ENCODE measurements at regions not wholly inside any gene's neighbourhood (a gene's known extent, or its start where the extent isn't known, plus 50 kb on each side); places are given as distances from the start of the nearest gene placed in this dataset.

DNA sequence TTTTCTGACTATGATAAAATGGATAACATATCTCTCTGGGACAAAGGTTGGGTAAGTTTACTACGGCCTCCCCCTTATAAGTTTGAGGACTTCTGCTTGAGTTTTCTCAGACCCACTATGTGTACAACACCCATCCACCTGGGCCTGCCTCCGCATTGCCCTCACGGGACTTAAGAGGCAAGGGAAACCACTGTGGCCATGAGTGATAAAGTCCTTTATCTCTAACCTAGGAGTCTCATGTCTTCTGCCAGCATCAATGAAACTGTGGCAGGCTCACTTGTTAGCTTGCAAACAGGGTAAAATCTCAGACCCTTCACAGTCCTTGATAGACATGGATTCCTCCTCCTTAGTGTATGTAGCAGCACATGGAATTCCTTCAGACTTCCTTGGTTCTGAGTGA is 173.4 kb upstream of the MYLIP start:
- no peaks in the 10 kb centered on the region for H3K36me3 ChIP-seq (ENCODE audit: control insufficient read depth, insufficient read depth, low read length)
- peaks cover 16% of the 10 kb centered on the region for H3K4me1 ChIP-seq (ENCODE audit: control insufficient read depth, insufficient read depth, low read length)
- H3K9ac ChIP-seq (ENCODE audit: low read length) = no peak overlapping the region
- no peak overlapping the region for H3K27ac ChIP-seq (ENCODE audit: low read depth, low read length)
- no peak overlapping the region for H3K4me3 ChIP-seq (ENCODE audit: low read depth, low read length)
- no peaks in the 10 kb centered on the region for H3K27me3 ChIP-seq (ENCODE audit: control insufficient read depth, insufficient read depth, low read length)
- peaks cover 6% of the 10 kb centered on the region for H3K9me3 ChIP-seq (ENCODE audit: control insufficient read depth, insufficient read depth, low read depth, low read length)

DNA sequence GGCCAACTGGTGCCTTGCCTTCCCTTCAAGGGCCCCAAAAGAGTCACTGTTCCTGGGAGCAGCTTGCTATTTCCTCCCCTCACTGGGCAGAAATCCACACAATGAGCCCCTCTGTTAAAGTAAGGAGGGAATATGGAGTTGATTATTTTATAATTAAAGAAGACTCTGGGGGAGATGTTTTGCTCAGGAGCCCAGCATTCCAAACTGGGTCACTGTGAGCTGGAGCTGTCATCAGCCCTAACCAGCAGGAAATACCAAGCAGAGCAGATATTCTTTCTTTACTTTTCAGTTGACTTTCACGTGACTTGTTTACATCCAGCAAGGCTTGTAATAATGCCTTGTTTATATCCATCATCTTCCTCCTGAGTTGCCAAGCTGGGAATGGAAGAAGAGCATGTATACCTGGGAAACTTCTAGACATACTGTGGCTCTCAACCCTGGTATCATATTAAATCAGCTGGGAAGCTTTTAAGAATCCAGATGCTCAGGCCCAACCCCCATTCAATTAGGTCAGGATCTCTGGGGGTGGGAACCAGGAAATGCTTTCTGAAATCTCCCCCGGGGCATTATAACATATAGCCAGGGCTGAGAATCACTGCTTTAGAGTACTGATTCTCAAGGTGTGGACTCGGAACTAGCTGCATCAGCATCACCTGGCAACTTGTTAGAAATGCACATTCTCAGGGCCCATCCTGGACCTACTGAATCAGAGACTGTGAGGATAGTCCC is 175.6 kb upstream of the MYLIP start:
- Histone ChIP-seq H3K9ac (ENCODE audit: low read length) (no peak overlapping the region), H3K27ac (ENCODE audit: low read depth, low read length) (no peak overlapping the region), H3K9me3 (ENCODE audit: control insufficient read depth, insufficient read depth, low read depth, low read length) (no peaks in the 10 kb centered on the region), H3K36me3 (ENCODE audit: control insufficient read depth, insufficient read depth, low read length) (no peaks in the 10 kb centered on the region), H3K4me3 (ENCODE audit: low read depth, low read length) (no peak overlapping the region), H3K27me3 (ENCODE audit: control insufficient read depth, insufficient read depth, low read length) (no peaks in the 10 kb centered on the region), H3K4me1 (ENCODE audit: control insufficient read depth, insufficient read depth, low read length) (peaks cover 29% of the 10 kb centered on the region)

DNA sequence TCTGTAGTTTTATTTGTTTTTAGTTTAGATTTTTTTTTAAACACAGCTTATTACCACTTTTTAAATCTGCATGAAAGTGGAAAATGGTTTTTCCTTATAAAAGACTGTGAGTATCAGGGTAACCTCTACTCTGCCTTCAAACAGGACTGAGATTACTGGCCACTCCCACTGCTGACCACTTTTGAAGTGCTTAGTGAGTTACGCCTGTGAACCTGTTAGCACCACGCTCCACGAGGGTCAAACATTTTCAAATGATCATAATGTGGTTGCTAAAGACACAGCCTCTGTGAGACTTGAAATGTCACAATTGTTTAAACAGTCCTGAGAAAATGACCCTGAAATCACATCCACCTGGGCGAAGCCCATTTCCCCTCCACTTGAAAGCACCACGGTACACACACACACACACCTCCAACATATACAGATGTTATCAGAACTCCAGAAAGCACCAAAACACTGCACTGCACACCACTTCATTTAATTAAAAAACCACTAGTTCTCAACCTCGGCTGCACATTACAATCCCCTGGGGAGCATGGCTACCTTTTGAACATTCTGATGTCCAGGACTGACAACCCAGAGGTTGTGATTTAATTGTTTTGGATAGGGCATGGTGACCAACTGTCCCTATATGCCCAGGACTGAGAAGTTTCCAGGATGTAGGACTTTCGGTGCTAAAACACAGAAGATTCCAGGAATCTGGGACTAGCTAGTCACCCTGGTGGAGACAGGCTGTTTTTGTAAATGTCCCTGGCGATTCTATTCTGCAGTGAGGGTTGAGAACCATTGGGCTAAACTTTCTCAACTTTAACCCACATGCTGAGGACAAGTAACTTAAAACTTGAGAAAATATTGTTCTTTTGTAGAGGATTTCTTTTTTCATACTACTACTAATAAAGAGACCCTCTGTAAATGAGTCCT is 176.4 kb upstream of the MYLIP start:
- Histone ChIP-seq H3K27ac (ENCODE audit: low read depth, low read length) (no peak overlapping the region), H3K4me1 (ENCODE audit: control insufficient read depth, insufficient read depth, low read length) (peaks cover 29% of the 10 kb centered on the region), H3K36me3 (ENCODE audit: control insufficient read depth, insufficient read depth, low read length) (no peaks in the 10 kb centered on the region), H3K27me3 (ENCODE audit: control insufficient read depth, insufficient read depth, low read length) (no peaks in the 10 kb centered on the region), H3K9ac (ENCODE audit: low read length) (no peak overlapping the region), H3K4me3 (ENCODE audit: low read depth, low read length) (no peak overlapping the region), H3K9me3 (ENCODE audit: control insufficient read depth, insufficient read depth, low read depth, low read length) (no peaks in the 10 kb centered on the region)

DNA sequence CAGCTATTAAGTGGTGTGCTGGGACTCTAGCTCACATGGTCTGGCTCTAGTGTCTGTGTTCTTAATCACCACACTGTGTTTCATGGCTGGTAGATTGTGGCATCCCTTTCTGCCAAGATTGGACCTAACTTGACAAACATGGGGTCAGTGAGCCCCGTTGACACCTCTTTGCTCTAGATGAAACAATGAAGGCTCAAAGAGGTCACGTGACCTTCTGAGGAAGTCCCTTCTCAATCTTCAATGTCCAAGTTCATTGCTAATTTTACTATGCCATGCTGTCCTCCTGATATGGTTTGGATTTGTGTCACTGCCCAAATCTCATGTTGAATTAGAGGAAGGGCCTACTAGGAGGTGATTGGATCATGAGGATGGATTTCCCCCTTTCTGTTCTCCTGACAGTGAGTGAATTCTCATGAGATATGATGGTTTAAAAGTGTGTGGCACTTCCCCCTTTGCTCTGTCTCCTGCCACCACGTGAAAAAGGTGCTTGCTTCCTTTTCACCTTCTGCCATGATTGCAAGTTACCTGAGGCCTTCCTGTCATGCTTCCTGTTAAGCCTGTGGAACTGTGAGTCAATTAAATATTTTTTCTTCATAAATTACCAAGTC is 177.8 kb upstream of the MYLIP start:
- no peaks in the 10 kb centered on the region for H3K9me3 ChIP-seq (ENCODE audit: control insufficient read depth, insufficient read depth, low read depth, low read length)
- H3K27me3 ChIP-seq (ENCODE audit: control insufficient read depth, insufficient read depth, low read length) = no peaks in the 10 kb centered on the region
- H3K27ac ChIP-seq (ENCODE audit: low read depth, low read length) = no peak overlapping the region
- H3K4me1 ChIP-seq (ENCODE audit: control insufficient read depth, insufficient read depth, low read length) = peaks cover 29% of the 10 kb centered on the region
- no peak overlapping the region for H3K9ac ChIP-seq (ENCODE audit: low read length)
- no peaks in the 10 kb centered on the region for H3K36me3 ChIP-seq (ENCODE audit: control insufficient read depth, insufficient read depth, low read length)
- H3K4me3 ChIP-seq (ENCODE audit: low read depth, low read length) = no peak overlapping the region

DNA sequence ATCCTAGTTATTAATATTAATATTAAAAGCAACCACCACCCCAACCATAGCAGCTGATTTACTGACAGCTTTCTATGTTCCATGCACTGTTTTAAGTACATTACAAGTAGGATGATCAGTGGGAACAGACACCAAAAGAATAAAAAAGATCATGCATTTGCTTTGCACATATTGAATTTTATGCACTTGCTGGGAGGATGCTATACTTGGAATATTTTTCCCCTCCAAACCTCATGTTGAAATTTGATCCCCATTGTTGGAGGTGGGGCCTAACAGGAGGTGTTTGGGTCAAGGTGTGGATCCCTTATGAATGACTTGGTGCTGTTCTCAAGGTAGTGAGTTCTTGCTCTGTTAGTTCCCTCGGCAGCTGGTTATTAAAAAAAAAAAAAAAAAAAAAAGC is 178.9 kb upstream of the MYLIP start:
- H3K27ac ChIP-seq (ENCODE audit: low read depth, low read length) = no peak overlapping the region
- H3K27me3 ChIP-seq (ENCODE audit: control insufficient read depth, insufficient read depth, low read length) = no peaks in the 10 kb centered on the region
- no peak overlapping the region for H3K4me3 ChIP-seq (ENCODE audit: low read depth, low read length)
- no peaks in the 10 kb centered on the region for H3K36me3 ChIP-seq (ENCODE audit: control insufficient read depth, insufficient read depth, low read length)
- peaks cover 29% of the 10 kb centered on the region for H3K4me1 ChIP-seq (ENCODE audit: control insufficient read depth, insufficient read depth, low read length)
- H3K9ac ChIP-seq (ENCODE audit: low read length) = no peak overlapping the region
- no peaks in the 10 kb centered on the region for H3K9me3 ChIP-seq (ENCODE audit: control insufficient read depth, insufficient read depth, low read depth, low read length)

DNA sequence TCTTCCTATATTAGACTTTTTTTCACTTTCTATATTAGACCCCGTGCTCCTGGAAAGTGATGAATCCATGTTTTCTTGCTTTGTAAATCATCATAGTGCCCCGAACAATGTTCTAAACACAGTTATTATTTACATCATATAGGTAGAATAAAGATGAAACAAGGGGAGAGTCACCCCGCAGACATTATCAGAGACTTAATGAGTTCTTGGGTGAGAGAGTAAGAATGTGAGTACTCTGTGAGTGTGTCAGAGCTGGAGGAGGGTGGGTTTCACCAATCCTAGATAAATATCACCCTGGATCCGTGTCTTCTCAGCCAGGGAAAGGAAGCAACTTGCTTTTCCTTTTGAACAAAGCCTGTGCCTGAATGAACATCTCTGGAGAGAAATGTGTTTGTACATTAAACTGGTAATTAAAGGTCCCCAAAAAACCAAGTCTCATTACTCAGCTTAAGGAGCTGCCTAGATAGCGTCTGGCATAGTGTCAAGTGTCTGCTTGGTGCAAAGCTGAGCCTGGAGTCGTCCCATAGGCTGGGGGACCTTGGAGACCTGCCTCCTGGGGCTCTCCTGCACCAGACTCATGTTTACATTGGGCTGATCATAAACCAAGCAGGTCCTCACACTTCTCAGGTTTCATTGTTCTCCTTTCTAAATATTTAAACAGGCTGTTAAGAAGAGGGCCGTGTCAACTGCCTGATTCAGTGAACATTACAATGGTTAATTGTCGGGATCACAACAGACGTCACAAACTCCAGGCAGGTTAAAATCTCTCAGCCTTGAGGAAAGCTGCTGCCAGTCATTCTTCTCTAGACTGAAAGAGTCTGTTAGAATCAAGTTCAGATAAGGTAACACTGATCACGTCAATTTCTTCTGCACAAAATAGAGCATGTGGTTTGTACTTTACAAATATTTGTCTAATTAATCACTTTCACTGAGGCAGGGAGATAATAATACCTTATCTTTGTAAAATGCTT is 179.7 kb upstream of the MYLIP start:
- H3K4me1 ChIP-seq (ENCODE audit: control insufficient read depth, insufficient read depth, low read length) = peaks cover 29% of the 10 kb centered on the region

DNA sequence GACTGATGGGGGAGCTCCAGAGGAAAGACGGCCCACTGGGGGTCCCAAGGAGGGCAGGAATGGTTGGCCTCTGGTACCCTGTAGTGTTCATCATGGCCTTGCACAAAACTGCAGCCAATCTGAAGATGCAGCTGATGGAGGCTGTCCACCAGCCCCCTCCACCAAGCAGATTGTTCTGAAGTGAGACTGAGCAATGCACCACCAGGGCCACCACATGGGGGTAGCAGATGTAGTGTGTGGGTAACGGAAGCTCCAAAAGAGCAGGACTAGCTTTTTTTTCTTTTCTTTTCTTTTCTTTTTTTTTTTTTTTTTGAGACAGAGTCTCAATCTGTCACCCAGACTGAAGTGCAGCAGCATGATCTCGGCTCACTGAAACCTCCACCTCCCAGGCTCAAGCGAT is 181.0 kb upstream of the MYLIP start:
- Histone ChIP-seq H3K9ac (ENCODE audit: low read length) (no peak overlapping the region), H3K4me3 (ENCODE audit: low read depth, low read length) (no peak overlapping the region), H3K9me3 (ENCODE audit: control insufficient read depth, insufficient read depth, low read depth, low read length) (no peaks in the 10 kb centered on the region), H3K27me3 (ENCODE audit: control insufficient read depth, insufficient read depth, low read length) (no peaks in the 10 kb centered on the region), H3K36me3 (ENCODE audit: control insufficient read depth, insufficient read depth, low read length) (no peaks in the 10 kb centered on the region), H3K27ac (ENCODE audit: low read depth, low read length) (no peak overlapping the region), H3K4me1 (ENCODE audit: control insufficient read depth, insufficient read depth, low read length) (peaks cover 18% of the 10 kb centered on the region)

More for the DNA sequence above, 179.7 kb upstream of the MYLIP start:
- H3K27ac ChIP-seq (ENCODE audit: low read depth, low read length) = no peak overlapping the region
- H3K36me3 ChIP-seq (ENCODE audit: control insufficient read depth, insufficient read depth, low read length) = no peaks in the 10 kb centered on the region
- no peak overlapping the region for H3K4me3 ChIP-seq (ENCODE audit: low read depth, low read length)
- no peak overlapping the region for H3K9ac ChIP-seq (ENCODE audit: low read length)
- no peaks in the 10 kb centered on the region for H3K27me3 ChIP-seq (ENCODE audit: control insufficient read depth, insufficient read depth, low read length)
- H3K9me3 ChIP-seq (ENCODE audit: control insufficient read depth, insufficient read depth, low read depth, low read length) = no peaks in the 10 kb centered on the region

DNA sequence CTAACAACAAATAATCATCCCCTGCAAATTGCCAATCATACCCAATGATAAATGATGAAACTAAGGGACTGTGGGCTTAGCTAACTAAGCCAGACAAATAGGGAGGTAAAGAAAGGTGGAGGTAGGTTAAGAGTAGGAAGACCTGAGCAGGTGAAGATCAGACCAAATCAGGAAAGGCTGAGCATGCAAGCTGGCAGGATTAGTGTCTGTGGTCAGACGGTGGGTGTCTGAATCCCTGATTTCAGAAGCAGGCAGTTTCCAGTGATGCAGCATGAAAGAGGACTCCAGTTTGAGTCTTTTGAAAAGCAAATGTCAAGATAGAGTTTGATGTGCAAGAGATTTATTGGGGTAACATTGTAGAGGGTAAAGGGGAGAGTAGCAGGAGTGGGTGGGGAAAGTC is 181.4 kb upstream of the MYLIP start:
- Histone ChIP-seq H3K27me3 (ENCODE audit: control insufficient read depth, insufficient read depth, low read length) (no peaks in the 10 kb centered on the region), H3K4me3 (ENCODE audit: low read depth, low read length) (no peak overlapping the region)

DNA sequence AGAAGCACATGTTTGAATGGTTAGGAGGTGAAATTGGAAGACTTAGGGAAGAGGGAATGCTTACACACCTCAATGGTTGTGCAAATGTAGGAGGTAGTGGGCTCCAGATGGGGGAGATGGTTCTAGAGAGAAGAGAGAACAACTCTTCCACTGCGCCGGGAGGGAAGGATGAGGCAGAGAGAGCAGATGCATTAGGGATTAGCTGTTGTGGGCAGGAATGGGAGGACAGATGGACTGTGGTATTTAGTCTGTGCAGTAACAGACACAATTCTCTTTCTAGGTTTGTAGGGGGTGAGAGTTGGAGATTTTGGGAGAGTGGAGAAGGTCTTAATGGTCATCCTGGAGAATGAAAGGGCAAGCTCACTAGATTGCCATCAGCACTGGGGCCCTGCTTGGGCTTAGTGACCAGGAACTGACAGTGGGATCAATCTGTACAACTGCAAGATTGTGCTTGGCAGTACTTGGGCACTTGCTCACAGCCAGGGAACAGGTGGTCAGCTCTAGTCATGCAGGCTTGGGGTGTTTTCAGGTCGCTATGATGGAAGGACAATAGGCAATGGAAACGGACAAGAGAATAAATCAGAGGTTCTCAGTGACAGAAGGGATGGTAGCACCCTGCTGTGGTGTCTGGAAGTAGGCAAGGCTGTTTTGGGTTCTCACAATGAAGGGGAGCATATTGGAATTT is 182.0 kb upstream of the MYLIP start:
- Histone ChIP-seq H3K27me3 (ENCODE audit: control insufficient read depth, insufficient read depth, low read length) (no peaks in the 10 kb centered on the region), H3K27ac (ENCODE audit: low read depth, low read length) (no peak overlapping the region), H3K4me3 (ENCODE audit: low read depth, low read length) (no peak overlapping the region), H3K36me3 (ENCODE audit: control insufficient read depth, insufficient read depth, low read length) (no peaks in the 10 kb centered on the region), H3K9me3 (ENCODE audit: control insufficient read depth, insufficient read depth, low read depth, low read length) (no peaks in the 10 kb centered on the region), H3K9ac (ENCODE audit: low read length) (no peak overlapping the region), H3K4me1 (ENCODE audit: control insufficient read depth, insufficient read depth, low read length) (peaks cover 13% of the 10 kb centered on the region)

More for the DNA sequence above, 181.4 kb upstream of the MYLIP start:
- Histone ChIP-seq H3K9me3 (ENCODE audit: control insufficient read depth, insufficient read depth, low read depth, low read length) (no peaks in the 10 kb centered on the region), H3K36me3 (ENCODE audit: control insufficient read depth, insufficient read depth, low read length) (no peaks in the 10 kb centered on the region), H3K4me1 (ENCODE audit: control insufficient read depth, insufficient read depth, low read length) (peaks cover 13% of the 10 kb centered on the region), H3K9ac (ENCODE audit: low read length) (no peak overlapping the region), H3K27ac (ENCODE audit: low read depth, low read length) (no peak overlapping the region)

DNA sequence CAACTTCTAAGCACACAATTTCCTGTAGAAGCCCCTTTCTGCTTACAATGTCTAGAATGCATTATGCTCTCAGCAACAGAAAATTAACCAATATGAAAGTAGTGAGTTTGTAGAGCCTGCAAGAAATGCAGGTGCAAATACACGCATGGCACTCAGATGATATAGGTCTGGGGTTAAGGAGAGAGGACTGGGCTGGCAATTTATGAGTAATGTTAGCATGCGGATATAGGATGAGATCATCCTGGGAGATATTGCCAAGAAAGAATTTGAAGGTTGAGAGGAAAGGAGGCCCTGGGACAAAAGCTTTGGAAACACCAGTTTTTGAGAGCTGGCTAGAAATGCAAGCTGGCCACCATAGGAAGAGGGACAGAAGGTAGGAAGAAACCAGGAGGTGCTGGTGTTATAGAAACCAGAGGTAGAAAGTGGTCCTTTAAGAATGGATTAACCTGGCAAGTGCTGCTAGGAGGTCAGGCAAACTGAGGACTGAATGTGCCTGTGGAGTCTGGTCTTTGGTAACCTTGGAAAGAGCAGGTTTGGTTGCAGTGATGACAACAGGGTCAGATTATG is 183.2 kb upstream of the MYLIP start:
- Histone ChIP-seq H3K36me3 (ENCODE audit: control insufficient read depth, insufficient read depth, low read length) (no peaks in the 10 kb centered on the region), H3K4me1 (ENCODE audit: control insufficient read depth, insufficient read depth, low read length) (peaks cover 13% of the 10 kb centered on the region), H3K27ac (ENCODE audit: low read depth, low read length) (no peak overlapping the region), H3K9me3 (ENCODE audit: control insufficient read depth, insufficient read depth, low read depth, low read length) (peaks cover 4% of the 10 kb centered on the region; the same call in 1 of the 2 replicates), H3K27me3 (ENCODE audit: control insufficient read depth, insufficient read depth, low read length) (no peaks in the 10 kb centered on the region), H3K4me3 (ENCODE audit: low read depth, low read length) (no peak overlapping the region), H3K9ac (ENCODE audit: low read length) (no peak overlapping the region)
